Smooth muscle cell (in vitro differentiated cells): ENCODE measurements at regions not wholly inside any gene's neighbourhood (a gene's known extent, or its start where the extent isn't known, plus 50 kb on each side); places are given as distances from the start of the nearest gene placed in this dataset.

Source experiments
- DNase-seq: peaks from one replicate; lab custom pipeline; 2025; ENCODE audit not compliant: unreplicated experiment; lab: John Stamatoyannopoulos, UW
- H2AFZ ChIP-seq: fragments of 200-600 bp; sonication (generic); 2 replicates; pipeline ENCODE4 v1.6.0; 2016; ENCODE audit warnings: antibody characterized with exemption, low read depth, mild to moderate bottlenecking
- H3F3A ChIP-seq: fragments of 200-600 bp; sonication (generic); 2 replicates; pipeline ENCODE4 v1.6.0; 2017; ENCODE audit warnings: antibody characterized with exemption, low read depth
- H3K27ac ChIP-seq: fragments of 200-600 bp; sonication (generic); 2 replicates; pipeline ENCODE4 v1.5.1; 2016; ENCODE audit warnings: low read depth, mild to moderate bottlenecking
- H3K27me3 ChIP-seq: fragments of 200-600 bp; sonication (generic); 2 replicates; pipeline ENCODE4 v1.6.1; 2016; ENCODE audit warnings: low read depth, mild to moderate bottlenecking
- H3K36me3 ChIP-seq: fragments of 200-600 bp; sonication (generic); 2 replicates; pipeline ENCODE4 v1.5.1; 2016; ENCODE audit warnings: low read depth
- H3K4me1 ChIP-seq: fragments of 200-600 bp; sonication (generic); 2 replicates; pipeline ENCODE4 v1.5.1; 2016; ENCODE audit warnings: low read depth
- H3K4me2 ChIP-seq: fragments of 200-600 bp; sonication (generic); 2 replicates; pipeline ENCODE4 v1.6.0; 2016; ENCODE audit warnings: mild to moderate bottlenecking
- H3K4me3 ChIP-seq: fragments of 200-600 bp; sonication (generic); 2 replicates; pipeline ENCODE4 v1.5.1; 2016; ENCODE audit warnings: mild to moderate bottlenecking
- H3K79me2 ChIP-seq: fragments of 200-600 bp; sonication (generic); 2 replicates; pipeline ENCODE4 v1.6.0; 2016; ENCODE audit warnings: low read depth, mild to moderate bottlenecking
- H3K9ac ChIP-seq: fragments of 200-600 bp; sonication (generic); 2 replicates; pipeline ENCODE4 v1.6.0; 2016; ENCODE audit warnings: low read depth
- H3K9me3 ChIP-seq: fragments of 200-600 bp; sonication (generic); replicated peaks from 2 replicates; pipeline ENCODE4 v1.5.1; 2016; ENCODE audit warnings: low read depth
- H4K20me1 ChIP-seq: fragments of 200-600 bp; sonication (generic); 2 replicates; pipeline ENCODE4 v1.6.0; 2016; ENCODE audit warnings: low read depth
- WGBS: methylation state at CpG from one replicate; pipeline ENCODE4 v1.1.7; 2016; ENCODE audit warnings: low lambda C conversion rate; 5-methylcytosine and 5-hydroxymethylcytosine counted together
- TF ChIP-seq, protein P1 (sequence below): fragments of 200-600 bp; sonication (generic); IDR thresholded peaks from 2 replicates; pipeline ENCODE4 v1.5.1; 2017; ENCODE audit warnings: borderline replicate concordance, mild to moderate bottlenecking, antibody characterized with exemption; ENCODE audit not compliant: insufficient read depth, poor library complexity, severe bottlenecking

DNA sequence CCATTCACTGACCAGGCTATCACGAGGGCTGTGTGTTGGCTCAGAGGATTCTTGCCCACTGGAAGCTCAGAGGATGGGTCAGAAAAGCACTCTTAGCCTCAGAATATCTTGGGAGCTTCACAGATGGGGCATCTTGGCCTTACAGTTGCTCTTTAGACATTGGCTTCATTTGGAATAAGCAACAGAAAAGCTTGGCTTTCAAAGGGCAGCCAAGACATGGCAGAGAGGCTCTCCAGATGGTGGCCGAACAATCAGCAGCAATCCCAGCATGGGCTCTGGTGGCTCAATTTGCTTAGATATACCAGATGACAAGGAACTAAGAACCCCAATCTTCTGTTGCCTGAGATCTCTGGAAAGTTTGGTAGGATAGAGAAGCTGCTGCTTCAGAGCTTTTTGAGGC lies 446.2 kb downstream of the ADRA2A start:
- 73% methylated on average over 2 of the region's 2 CpGs for WGBS

GRCh38 chr10:111524134-111524533 lies 447.3 kb downstream of the ADRA2A start:
- peaks cover 3% of the 10 kb centered on the region for H3K27me3 ChIP-seq

More for the DNA sequence above, 446.2 kb downstream of the ADRA2A start:
- no peaks in the 10 kb centered on the region for H3K79me2 ChIP-seq
- no peak overlapping the region for H3K4me3 ChIP-seq
- TF ChIP-seq, protein P1, sequence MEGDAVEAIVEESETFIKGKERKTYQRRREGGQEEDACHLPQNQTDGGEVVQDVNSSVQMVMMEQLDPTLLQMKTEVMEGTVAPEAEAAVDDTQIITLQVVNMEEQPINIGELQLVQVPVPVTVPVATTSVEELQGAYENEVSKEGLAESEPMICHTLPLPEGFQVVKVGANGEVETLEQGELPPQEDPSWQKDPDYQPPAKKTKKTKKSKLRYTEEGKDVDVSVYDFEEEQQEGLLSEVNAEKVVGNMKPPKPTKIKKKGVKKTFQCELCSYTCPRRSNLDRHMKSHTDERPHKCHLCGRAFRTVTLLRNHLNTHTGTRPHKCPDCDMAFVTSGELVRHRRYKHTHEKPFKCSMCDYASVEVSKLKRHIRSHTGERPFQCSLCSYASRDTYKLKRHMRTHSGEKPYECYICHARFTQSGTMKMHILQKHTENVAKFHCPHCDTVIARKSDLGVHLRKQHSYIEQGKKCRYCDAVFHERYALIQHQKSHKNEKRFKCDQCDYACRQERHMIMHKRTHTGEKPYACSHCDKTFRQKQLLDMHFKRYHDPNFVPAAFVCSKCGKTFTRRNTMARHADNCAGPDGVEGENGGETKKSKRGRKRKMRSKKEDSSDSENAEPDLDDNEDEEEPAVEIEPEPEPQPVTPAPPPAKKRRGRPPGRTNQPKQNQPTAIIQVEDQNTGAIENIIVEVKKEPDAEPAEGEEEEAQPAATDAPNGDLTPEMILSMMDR, result no peak
- H3K36me3 ChIP-seq, result no peaks in the 10 kb centered on the region
- H3K4me2 ChIP-seq, result no peak overlapping the region
- H3K27me3 ChIP-seq, result peaks cover 3% of the 10 kb centered on the region
- no peaks in the 10 kb centered on the region for H4K20me1 ChIP-seq
- no peak overlapping the region for H3K27ac ChIP-seq
- no peak overlapping the region for H3K9ac ChIP-seq
- no peak for DNase-seq
- no peaks in the 10 kb centered on the region for H3K4me1 ChIP-seq
- no peaks in the 10 kb centered on the region for H3F3A ChIP-seq
- H3K9me3 ChIP-seq, result no peaks in the 10 kb centered on the region
- H2AFZ ChIP-seq, result no peak overlapping the region

GRCh38 chr10:111525696-111526095 lies 448.9 kb downstream of the ADRA2A start:
- no peaks in the 10 kb centered on the region for H3F3A ChIP-seq
- TF ChIP-seq, protein P1, result no peak
- no peaks in the 10 kb centered on the region for H4K20me1 ChIP-seq
- no peak overlapping the region for H3K9ac ChIP-seq
- H3K4me2 ChIP-seq, result no peak overlapping the region
- H3K79me2 ChIP-seq, result no peaks in the 10 kb centered on the region
- no peak overlapping the region for H2AFZ ChIP-seq
- H3K27ac ChIP-seq, result no peak overlapping the region
- H3K9me3 ChIP-seq, result no peaks in the 10 kb centered on the region
- H3K36me3 ChIP-seq, result no peaks in the 10 kb centered on the region
- H3K27me3 ChIP-seq, result peaks cover 3% of the 10 kb centered on the region
- no peak for DNase-seq
- H3K4me3 ChIP-seq, result no peak overlapping the region
- no peaks in the 10 kb centered on the region for H3K4me1 ChIP-seq

More at GRCh38 chr10:111524134-111524533, 447.3 kb downstream of the ADRA2A start:
- Histone ChIP-seq H3K9ac (no peak overlapping the region), H3K4me1 (no peaks in the 10 kb centered on the region), H3K27ac (no peak overlapping the region), H3K4me3 (no peak overlapping the region), H3K4me2 (no peak overlapping the region), H3K36me3 (no peaks in the 10 kb centered on the region), H3F3A (no peaks in the 10 kb centered on the region), H3K79me2 (no peaks in the 10 kb centered on the region), H4K20me1 (no peaks in the 10 kb centered on the region), H2AFZ (no peak overlapping the region), H3K9me3 (no peaks in the 10 kb centered on the region)
- WGBS, result 83% methylated on average over 3 of the region's 3 CpGs
- no peak for DNase-seq
- TF ChIP-seq, protein P1, result no peak

DNA sequence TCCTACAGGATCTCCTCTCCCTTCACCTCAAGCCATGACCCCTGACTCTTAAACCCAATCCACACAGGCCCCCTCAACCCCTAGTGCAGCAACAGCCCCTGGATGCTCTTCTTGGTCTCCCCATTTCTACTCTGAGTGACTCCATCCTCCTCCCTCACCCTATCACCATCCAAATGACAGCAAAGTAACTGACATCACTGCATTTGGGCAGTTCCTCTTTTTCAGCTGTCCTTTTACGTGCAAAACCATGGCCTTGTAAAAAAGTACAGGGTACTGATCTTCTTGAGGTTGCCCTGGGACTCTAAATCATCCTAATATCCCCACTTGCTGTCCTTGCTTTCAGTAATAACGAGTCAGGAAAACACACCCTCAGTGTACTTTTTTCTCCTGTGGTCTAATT lies 454.9 kb downstream of the ADRA2A start:
- Histone ChIP-seq H3K27me3 (no peaks in the 10 kb centered on the region), H3F3A (no peaks in the 10 kb centered on the region), H4K20me1 (no peaks in the 10 kb centered on the region), H3K4me2 (no peak overlapping the region), H3K4me1 (no peaks in the 10 kb centered on the region), H3K36me3 (no peaks in the 10 kb centered on the region), H3K4me3 (no peak overlapping the region), H3K79me2 (no peaks in the 10 kb centered on the region), H3K9me3 (no peaks in the 10 kb centered on the region), H3K9ac (no peak overlapping the region), H2AFZ (no peak overlapping the region), H3K27ac (no peak overlapping the region)
- no peak for DNase-seq
- 64% methylated on average over 2 of the region's 2 CpGs for WGBS
- TF ChIP-seq, protein P1, result no peak
